Peyer's patch (tissue), 4 donors: ENCODE measurements at regions not wholly inside any gene's neighbourhood (a gene's known extent, or its start where the extent isn't known, plus 50 kb on each side); places are given as distances from the start of the nearest gene placed in this dataset.

Source experiments
- CTCF ChIP-seq, 6 experiments: fragments of 450-650 bp in 4 of 6; fragments of 200-600 bp in 2 of 6; sonication (generic) in 1 of 6; IDR thresholded peaks; one replicate each; pipeline ENCODE4 v1.5.1; 2017 to 2019; ENCODE audit warnings: antibody characterized with exemption in 6 of 6, mild to moderate bottlenecking in 3 of 6, moderate library complexity in 1 of 6
- POLR2A ChIP-seq, 2 donors: fragments of 450-650 bp; IDR thresholded peaks; one replicate each; pipeline ENCODE4 v1.5.1; 2017; ENCODE audit warnings: antibody characterized with exemption in 2 of 2, mild to moderate bottlenecking in 2 of 2, moderate library complexity in 2 of 2

DNA sequence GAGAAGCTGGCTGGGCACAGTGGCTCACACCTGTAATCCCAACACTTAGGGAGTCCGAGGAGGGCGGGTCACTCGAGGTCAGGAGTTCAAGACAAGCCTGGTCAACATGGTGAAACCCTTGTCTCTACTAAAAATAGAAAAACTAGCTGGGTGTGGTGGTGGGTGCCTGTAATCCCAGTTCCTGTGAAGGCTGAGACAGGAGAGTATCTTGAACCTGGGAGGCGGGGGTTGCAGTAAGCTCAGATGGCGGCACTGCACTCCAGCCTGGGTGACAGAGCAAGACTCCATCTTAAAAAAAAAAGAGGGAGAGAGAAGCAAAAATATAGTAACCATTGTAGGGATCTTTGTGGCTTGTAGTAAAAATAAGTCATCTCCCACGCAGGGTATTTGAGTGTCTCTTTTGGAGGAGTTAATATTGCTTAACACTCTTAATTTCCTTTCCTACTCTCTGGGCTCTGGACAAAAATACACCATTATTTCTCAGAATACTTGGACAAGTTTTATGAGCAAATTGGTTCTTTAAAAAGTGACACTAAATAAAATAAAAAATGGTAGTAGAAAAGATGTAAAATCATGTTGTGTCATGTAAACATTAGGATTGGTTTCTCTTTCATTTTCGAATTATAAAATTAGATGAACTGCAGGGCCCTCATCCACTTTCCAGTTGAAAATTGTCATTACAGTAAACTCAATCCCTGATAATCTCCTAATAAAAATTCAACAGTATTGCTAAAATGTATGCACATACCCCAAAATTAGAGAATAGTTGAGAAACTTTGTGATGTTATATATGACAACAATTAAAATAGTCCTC is 61.1 kb upstream of the C12orf71 start:
- TF ChIP-seq CTCF (IDR thresholded peaks at IDR 0.05), result no peak
- no peak for TF ChIP-seq POLR2A (IDR thresholded peaks at IDR 0.05)
